ENCODE measurements at regions not wholly inside any gene's neighbourhood (a gene's known extent, or its start where the extent isn't known, plus 50 kb on each side); places are given as distances from the start of the nearest gene placed in this dataset.

- no peak overlapping the region for H3K9ac ChIP-seq (ENCODE audit: low read length in 5 of 5)
- H3K27ac ChIP-seq (ENCODE audit: low read depth, low read length): no peak overlapping the region
- H3K4me1 ChIP-seq (ENCODE audit: control insufficient read depth in 5 of 5, insufficient read depth in 5 of 5, low read length in 5 of 5): peaks cover 4 to 17% (median 10%) of the 10 kb centered on the region in 5 donors
- H3K4me3 ChIP-seq (ENCODE audit: low read depth in 1 of 5, low read length in 5 of 5): no peak overlapping the region
- H3K9me3 ChIP-seq (ENCODE audit: control insufficient read depth in 5 of 5, low read length in 5 of 5): no peaks in the 10 kb centered on the region
- H3K36me3 ChIP-seq (ENCODE audit: control insufficient read depth in 5 of 5, insufficient read depth in 5 of 5, low read length in 5 of 5): no peaks in the 10 kb centered on the region
- H3K27me3 ChIP-seq (ENCODE audit: control insufficient read depth in 5 of 5, insufficient read depth in 4 of 5, low read length in 5 of 5): peaks cover 0 to 18% (median 17%) of the 10 kb centered on the region in 5 donors
Observed at GRCh38 chr17:73773702-73774101, 129.5 kb upstream of the SDK2 start.

- Histone ChIP-seq H3K27ac (ENCODE audit: low read depth, low read length) (no peak overlapping the region), H3K27me3 (ENCODE audit: control insufficient read depth in 5 of 5, insufficient read depth in 4 of 5, low read length in 5 of 5) (peaks cover 0 to 18% (median 17%) of the 10 kb centered on the region in 5 donors), H3K36me3 (ENCODE audit: control insufficient read depth in 5 of 5, insufficient read depth in 5 of 5, low read length in 5 of 5) (no peaks in the 10 kb centered on the region), H3K9me3 (ENCODE audit: control insufficient read depth in 5 of 5, low read length in 5 of 5) (peaks cover 0 to 3% (median 0%) of the 10 kb centered on the region in 5 donors), H3K9ac (ENCODE audit: low read length in 5 of 5) (no peak overlapping the region), H3K4me3 (ENCODE audit: low read depth in 1 of 5, low read length in 5 of 5) (no peak overlapping the region), H3K4me1 (ENCODE audit: control insufficient read depth in 5 of 5, insufficient read depth in 5 of 5, low read length in 5 of 5) (peaks cover 4 to 17% (median 10%) of the 10 kb centered on the region in 5 donors)
Observed at GRCh38 chr17:73774852-73775251, 130.6 kb upstream of the SDK2 start.

GRCh38 chr17:73776351-73777130, 132.3 kb upstream of the SDK2 start:
- no peak overlapping the region for H3K27ac ChIP-seq (ENCODE audit: low read depth, low read length)
- no peaks in the 10 kb centered on the region for H3K36me3 ChIP-seq (ENCODE audit: control insufficient read depth in 5 of 5, insufficient read depth in 5 of 5, low read length in 5 of 5)
- no peak overlapping the region for H3K4me3 ChIP-seq (ENCODE audit: low read depth in 1 of 5, low read length in 5 of 5)
- H3K4me1 ChIP-seq (ENCODE audit: control insufficient read depth in 5 of 5, insufficient read depth in 5 of 5, low read length in 5 of 5): peaks cover 0 to under 1% (median 0%) of the 10 kb centered on the region in 5 donors
- H3K9ac ChIP-seq (ENCODE audit: low read length in 5 of 5): no peak overlapping the region
- H3K27me3 ChIP-seq (ENCODE audit: control insufficient read depth in 5 of 5, insufficient read depth in 4 of 5, low read length in 5 of 5): peaks cover 0 to 18% (median 13%) of the 10 kb centered on the region in 5 donors
- H3K9me3 ChIP-seq (ENCODE audit: control insufficient read depth in 5 of 5, low read length in 5 of 5): peaks cover 0 to 3% (median 0%) of the 10 kb centered on the region in 5 donors

- Histone ChIP-seq H3K9me3 (ENCODE audit: control insufficient read depth in 5 of 5, low read length in 5 of 5) (peaks cover 0 to 3% (median 0%) of the 10 kb centered on the region in 5 donors), H3K27me3 (ENCODE audit: control insufficient read depth in 5 of 5, insufficient read depth in 4 of 5, low read length in 5 of 5) (peaks cover 0 to 22% (median 11%) of the 10 kb centered on the region in 5 donors), H3K4me3 (ENCODE audit: low read depth in 1 of 5, low read length in 5 of 5) (no peak overlapping the region), H3K36me3 (ENCODE audit: control insufficient read depth in 5 of 5, insufficient read depth in 5 of 5, low read length in 5 of 5) (no peaks in the 10 kb centered on the region), H3K9ac (ENCODE audit: low read length in 5 of 5) (no peak overlapping the region), H3K27ac (ENCODE audit: low read depth, low read length) (no peak overlapping the region), H3K4me1 (ENCODE audit: control insufficient read depth in 5 of 5, insufficient read depth in 5 of 5, low read length in 5 of 5) (no peaks in the 10 kb centered on the region)
Observed at GRCh38 chr17:73777131-73777449, 132.8 kb upstream of the SDK2 start.

- H3K4me3 ChIP-seq (ENCODE audit: low read depth in 1 of 5, low read length in 5 of 5): no peak overlapping the region
- H3K9me3 ChIP-seq (ENCODE audit: control insufficient read depth in 5 of 5, low read length in 5 of 5): peaks cover 0 to 3% (median 0%) of the 10 kb centered on the region in 5 donors
- peaks cover 12 to 46% (median 29%) of the 10 kb centered on the region in 5 donors for H3K27me3 ChIP-seq (ENCODE audit: control insufficient read depth in 5 of 5, insufficient read depth in 4 of 5, low read length in 5 of 5)
- peaks cover 0 to 14% (median 3%) of the 10 kb centered on the region in 5 donors for H3K4me1 ChIP-seq (ENCODE audit: control insufficient read depth in 5 of 5, insufficient read depth in 5 of 5, low read length in 5 of 5)
- no peak overlapping the region for H3K9ac ChIP-seq (ENCODE audit: low read length in 5 of 5)
- H3K27ac ChIP-seq (ENCODE audit: low read depth, low read length): no peak overlapping the region
- no peaks in the 10 kb centered on the region for H3K36me3 ChIP-seq (ENCODE audit: control insufficient read depth in 5 of 5, insufficient read depth in 5 of 5, low read length in 5 of 5)
Observed at GRCh38 chr17:73782231-73782630, 138.0 kb upstream of the SDK2 start.

- peaks cover 0 to 14% (median 3%) of the 10 kb centered on the region in 5 donors for H3K4me1 ChIP-seq (ENCODE audit: control insufficient read depth in 5 of 5, insufficient read depth in 5 of 5, low read length in 5 of 5)
- no peak overlapping the region for H3K27ac ChIP-seq (ENCODE audit: low read depth, low read length)
- no peak overlapping the region for H3K9ac ChIP-seq (ENCODE audit: low read length in 5 of 5)
- no peaks in the 10 kb centered on the region for H3K36me3 ChIP-seq (ENCODE audit: control insufficient read depth in 5 of 5, insufficient read depth in 5 of 5, low read length in 5 of 5)
- H3K27me3 ChIP-seq (ENCODE audit: control insufficient read depth in 5 of 5, insufficient read depth in 4 of 5, low read length in 5 of 5): peaks cover 16 to 51% (median 28%) of the 10 kb centered on the region in 5 donors
- H3K4me3 ChIP-seq (ENCODE audit: low read depth in 1 of 5, low read length in 5 of 5): no peak overlapping the region
- peaks cover 0 to 3% (median 0%) of the 10 kb centered on the region in 5 donors for H3K9me3 ChIP-seq (ENCODE audit: control insufficient read depth in 5 of 5, low read length in 5 of 5)
Observed at GRCh38 chr17:73782641-73783381, 138.6 kb upstream of the SDK2 start.

GRCh38 chr17:73783382-73783766, 139.1 kb upstream of the SDK2 start:
- H3K27me3 ChIP-seq (ENCODE audit: control insufficient read depth in 5 of 5, insufficient read depth in 4 of 5, low read length in 5 of 5): peaks cover 16 to 51% (median 29%) of the 10 kb centered on the region in 5 donors
- no peaks in the 10 kb centered on the region for H3K36me3 ChIP-seq (ENCODE audit: control insufficient read depth in 5 of 5, insufficient read depth in 5 of 5, low read length in 5 of 5)
- H3K4me1 ChIP-seq (ENCODE audit: control insufficient read depth in 5 of 5, insufficient read depth in 5 of 5, low read length in 5 of 5): peaks cover 0 to 14% (median 3%) of the 10 kb centered on the region in 5 donors
- H3K4me3 ChIP-seq (ENCODE audit: low read depth in 1 of 5, low read length in 5 of 5): no peak overlapping the region
- peaks cover 0 to 3% (median under 1%) of the 10 kb centered on the region in 5 donors for H3K9me3 ChIP-seq (ENCODE audit: control insufficient read depth in 5 of 5, low read length in 5 of 5)
- no peak overlapping the region for H3K27ac ChIP-seq (ENCODE audit: low read depth, low read length)
- no peak overlapping the region for H3K9ac ChIP-seq (ENCODE audit: low read length in 5 of 5)

GRCh38 chr17:73783945-73784603, 139.8 kb upstream of the SDK2 start:
- H3K27ac ChIP-seq (ENCODE audit: low read depth, low read length): no peak overlapping the region
- no peaks in the 10 kb centered on the region for H3K36me3 ChIP-seq (ENCODE audit: control insufficient read depth in 5 of 5, insufficient read depth in 5 of 5, low read length in 5 of 5)
- H3K9me3 ChIP-seq (ENCODE audit: control insufficient read depth in 5 of 5, low read length in 5 of 5): peaks cover 2 to 7% (median 5%) of the 10 kb centered on the region in 5 donors
- no peak overlapping the region for H3K9ac ChIP-seq (ENCODE audit: low read length in 5 of 5)
- H3K27me3 ChIP-seq (ENCODE audit: control insufficient read depth in 5 of 5, insufficient read depth in 4 of 5, low read length in 5 of 5): peaks cover 16 to 51% (median 29%) of the 10 kb centered on the region in 5 donors
- H3K4me3 ChIP-seq (ENCODE audit: low read depth in 1 of 5, low read length in 5 of 5): no peak overlapping the region
- peaks cover 0 to 14% (median 3%) of the 10 kb centered on the region in 5 donors for H3K4me1 ChIP-seq (ENCODE audit: control insufficient read depth in 5 of 5, insufficient read depth in 5 of 5, low read length in 5 of 5)

GRCh38 chr17:73785496-73785895, 141.3 kb upstream of the SDK2 start:
- Histone ChIP-seq H3K27me3 (ENCODE audit: control insufficient read depth in 5 of 5, insufficient read depth in 4 of 5, low read length in 5 of 5) (peaks cover 16 to 51% (median 29%) of the 10 kb centered on the region in 5 donors), H3K4me3 (ENCODE audit: low read depth in 1 of 5, low read length in 5 of 5) (no peak overlapping the region), H3K9me3 (ENCODE audit: control insufficient read depth in 5 of 5, low read length in 5 of 5) (peaks cover 0 to 10% (median 8%) of the 10 kb centered on the region in 5 donors), H3K27ac (ENCODE audit: low read depth, low read length) (no peak overlapping the region), H3K9ac (ENCODE audit: low read length in 5 of 5) (no peak overlapping the region), H3K36me3 (ENCODE audit: control insufficient read depth in 5 of 5, insufficient read depth in 5 of 5, low read length in 5 of 5) (no peaks in the 10 kb centered on the region), H3K4me1 (ENCODE audit: control insufficient read depth in 5 of 5, insufficient read depth in 5 of 5, low read length in 5 of 5) (peaks cover 0 to 14% (median 3%) of the 10 kb centered on the region in 5 donors)

Data from subcutaneous abdominal adipose tissue (tissue), 5 donors.